Tibial nerve (tissue), 4 donors: ENCODE measurements at regions not wholly inside any gene's neighbourhood (a gene's known extent, or its start where the extent isn't known, plus 50 kb on each side); places are given as distances from the start of the nearest gene placed in this dataset.

Experiments
- EP300 ChIP-seq, 2 donors: sonication (generic); formaldehyde crosslinking; IDR thresholded peaks; one replicate each; pipeline ENCODE4 v1.6.1; 2017; ENCODE audit warnings: antibody characterized with exemption in 2 of 2, mild to moderate bottlenecking in 1 of 2
- POLR2A ChIP-seq, 2 donors: fragments of 450-650 bp; IDR thresholded peaks; one replicate each; pipeline ENCODE4 v1.6.1; 2017; ENCODE audit warnings: antibody characterized with exemption in 2 of 2, mild to moderate bottlenecking in 2 of 2, moderate library complexity in 2 of 2
- TF ChIP-seq, protein P1 (sequence below), 5 experiments: fragments of 200-600 bp in 3 of 5; fragments of 450-650 bp in 2 of 5; sonication (generic) in 3 of 5; IDR thresholded peaks; one replicate each; pipeline ENCODE4 v1.5.1; 2016 to 2019; ENCODE audit warnings: antibody characterized with exemption in 5 of 5, mild to moderate bottlenecking in 3 of 5, moderate library complexity in 2 of 5

DNA sequence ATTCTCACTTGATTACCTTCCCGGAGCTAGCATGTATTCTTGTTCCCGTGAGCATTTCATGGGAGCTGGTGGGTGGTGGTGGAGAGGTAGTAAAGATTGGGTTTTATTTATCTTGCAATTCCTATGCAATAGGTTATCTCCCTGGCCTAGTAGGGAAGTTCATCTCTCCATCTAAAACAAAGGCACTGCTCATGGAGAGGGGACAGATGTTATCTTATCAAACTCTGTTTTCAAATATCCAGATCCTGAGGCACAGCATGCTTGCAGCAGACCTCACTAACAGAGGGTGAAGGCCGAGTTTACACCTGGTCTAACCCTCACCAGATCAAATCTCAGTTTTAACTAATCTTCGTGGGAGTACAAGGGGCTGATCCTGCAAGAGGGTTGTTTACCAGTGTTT lies 98.9 kb downstream of the CYRIA start:
- TF ChIP-seq, protein P1, sequence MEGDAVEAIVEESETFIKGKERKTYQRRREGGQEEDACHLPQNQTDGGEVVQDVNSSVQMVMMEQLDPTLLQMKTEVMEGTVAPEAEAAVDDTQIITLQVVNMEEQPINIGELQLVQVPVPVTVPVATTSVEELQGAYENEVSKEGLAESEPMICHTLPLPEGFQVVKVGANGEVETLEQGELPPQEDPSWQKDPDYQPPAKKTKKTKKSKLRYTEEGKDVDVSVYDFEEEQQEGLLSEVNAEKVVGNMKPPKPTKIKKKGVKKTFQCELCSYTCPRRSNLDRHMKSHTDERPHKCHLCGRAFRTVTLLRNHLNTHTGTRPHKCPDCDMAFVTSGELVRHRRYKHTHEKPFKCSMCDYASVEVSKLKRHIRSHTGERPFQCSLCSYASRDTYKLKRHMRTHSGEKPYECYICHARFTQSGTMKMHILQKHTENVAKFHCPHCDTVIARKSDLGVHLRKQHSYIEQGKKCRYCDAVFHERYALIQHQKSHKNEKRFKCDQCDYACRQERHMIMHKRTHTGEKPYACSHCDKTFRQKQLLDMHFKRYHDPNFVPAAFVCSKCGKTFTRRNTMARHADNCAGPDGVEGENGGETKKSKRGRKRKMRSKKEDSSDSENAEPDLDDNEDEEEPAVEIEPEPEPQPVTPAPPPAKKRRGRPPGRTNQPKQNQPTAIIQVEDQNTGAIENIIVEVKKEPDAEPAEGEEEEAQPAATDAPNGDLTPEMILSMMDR (IDR thresholded peaks at IDR 0.05) = no peak
- no peak for TF ChIP-seq EP300 (IDR thresholded peaks at IDR 0.05)
- TF ChIP-seq POLR2A (IDR thresholded peaks at IDR 0.05) = no peak
